PC-9 (cell line): ENCODE measurements at regions not wholly inside any gene's neighbourhood (a gene's known extent, or its start where the extent isn't known, plus 50 kb on each side); places are given as distances from the start of the nearest gene placed in this dataset.

Experiments used
- BruUV-seq: library from RNA; stranded (reverse); fragments of 400-500 nt; replicated peaks from 2 replicates; lab custom pipeline; 2021; lab: Mats Ljungman, UMichigan
- CTCF ChIA-PET: fragments of 300-600 bp; sonication (Branson Sonifier 250); formaldehyde crosslinking; loops from one replicate; lab custom pipeline; 2022; ENCODE audit warnings: antibody characterized with exemption; lab: Charles Lee
- POLR2A ChIA-PET: fragments of 300-600 bp; sonication (Branson Sonifier 250); formaldehyde crosslinking; loops from one replicate; lab custom pipeline; 2022; ENCODE audit warnings: antibody characterized with exemption; ENCODE audit not compliant: unreplicated experiment; lab: Charles Lee
- DNase-seq, 2 experiments: peaks; one replicate each; pipeline versions ENCODE4 v3.0.0 to v3.0.0-alpha.2; 2015 to 2022; ENCODE audit warnings: mixed read lengths in 1 of 2
- H2AFZ ChIP-seq: fragments of 200-600 bp; sonication (generic); 2 replicates; pipeline ENCODE4 v1.8.1; 2017; ENCODE audit warnings: antibody characterized with exemption
- H3F3A ChIP-seq: fragments of 200-600 bp; sonication (generic); 2 replicates; pipeline ENCODE4 v1.8.1; 2017; ENCODE audit warnings: antibody characterized with exemption, mild to moderate bottlenecking, low read depth; ENCODE audit not compliant: insufficient read depth
- H3K27ac ChIP-seq: fragments of 200-600 bp; sonication (generic); 2 replicates; pipeline ENCODE4 v1.6.1; 2016; ENCODE audit warnings: mixed run types
- H3K27me3 ChIP-seq: fragments of 200-600 bp; sonication (generic); 2 replicates; pipeline ENCODE4 v1.6.1; 2016; ENCODE audit warnings: low read depth, mixed run types; ENCODE audit not compliant: insufficient read depth
- H3K36me3 ChIP-seq: fragments of 200-600 bp; sonication (generic); 2 replicates; pipeline ENCODE4 v1.6.1; 2016; ENCODE audit warnings: low read depth, mixed run types
- H3K4me1 ChIP-seq: fragments of 200-600 bp; sonication (generic); replicated peaks from 2 replicates; pipeline ENCODE4 v1.6.1; 2016; ENCODE audit warnings: mixed run types; ENCODE audit not compliant: insufficient read depth
- H3K4me2 ChIP-seq: fragments of 200-600 bp; sonication (generic); 2 replicates; pipeline ENCODE4 v1.6.1; 2017; ENCODE audit warnings: mixed run types
- H3K4me3 ChIP-seq: fragments of 200-600 bp; sonication (generic); 2 replicates; pipeline ENCODE4 v1.6.1; 2016; ENCODE audit warnings: mixed run types
- H3K79me2 ChIP-seq: fragments of 200-600 bp; sonication (generic); 2 replicates; pipeline ENCODE4 v1.6.1; 2017; ENCODE audit warnings: low read depth, mixed run types
- H3K9me2 ChIP-seq: fragments of 200-600 bp; sonication (generic); 2 replicates; pipeline ENCODE4 v1.8.1; 2017; ENCODE audit warnings: mild to moderate bottlenecking; ENCODE audit not compliant: insufficient read depth
- H3K9me3 ChIP-seq: fragments of 200-600 bp; sonication (generic); 2 replicates; pipeline ENCODE4 v1.8.1; 2016; ENCODE audit warnings: low read depth; ENCODE audit not compliant: insufficient read depth
- H4K20me1 ChIP-seq: fragments of 200-600 bp; sonication (generic); 2 replicates; pipeline ENCODE4 v1.8.1; 2017; ENCODE audit not compliant: insufficient read depth
- CTCF ChIP-seq: fragments of 200-600 bp; sonication (generic); conservative IDR thresholded peaks from 2 replicates; pipeline ENCODE4 v1.6.1; 2017; ENCODE audit warnings: mixed run types, antibody characterized with exemption, mild to moderate bottlenecking, moderate library complexity
- EZH2 ChIP-seq: fragments of 200-600 bp; sonication (generic); IDR thresholded peaks from 2 replicates; pipeline ENCODE4 v1.8.0; 2017; ENCODE audit warnings: antibody characterized with exemption, low read depth
- intact Hi-C: fragments of 100-400 bp; cut with micrococcal nuclease; formaldehyde crosslinking; loops from one replicate; pipeline ENCODE4 v1.10.0; 2022; ENCODE audit not compliant: unreplicated experiment

GRCh38 chr3:110774496-110775265, 296.9 kb upstream of the NECTIN3 start:
- no peak overlapping the region for H3K4me2 ChIP-seq
- H3K4me1 ChIP-seq = no peaks in the 10 kb centered on the region
- no TSS peak for BruUV-seq
- no peak overlapping the region for H3K4me3 ChIP-seq
- H3K9me3 ChIP-seq = no peaks in the 10 kb centered on the region
- no peaks in the 10 kb centered on the region for H3K79me2 ChIP-seq
- H3F3A ChIP-seq = no peaks in the 10 kb centered on the region
- no peak for TF ChIP-seq CTCF
- intact Hi-C loops = no loop called here
- no peaks in the 10 kb centered on the region for H3K36me3 ChIP-seq
- ChIA-PET CTCF (no interaction called here), POLR2A (interaction anchor here (0.6 kb wide), 1 partner anchor 21 kb away, joined by 19 read pairs; no protein-coding TSS in a partner anchor)
- H4K20me1 ChIP-seq = no peaks in the 10 kb centered on the region
- 0 out of 2 replicates have a peak overlapping the region, but pooled peaks have one; percentile 25 for H2AFZ ChIP-seq
- H3K9me2 ChIP-seq = no peaks in the 10 kb centered on the region
- no peak overlapping the region for H3K27ac ChIP-seq
- H3K27me3 ChIP-seq = no peaks in the 10 kb centered on the region
- no peak for DNase-seq

- POLR2A ChIA-PET = no interaction called here
- H3K9me3 ChIP-seq = no peaks in the 10 kb centered on the region
- H2AFZ ChIP-seq = no peak overlapping the region
- H3K4me1 ChIP-seq = no peaks in the 10 kb centered on the region
- CTCF ChIA-PET = no interaction called here
- H3K36me3 ChIP-seq = no peaks in the 10 kb centered on the region
- no peak for TF ChIP-seq CTCF
- TF ChIP-seq EZH2 = no peak
- H3K4me2 ChIP-seq = no peak overlapping the region
- H3K27ac ChIP-seq = no peak overlapping the region
- no peaks in the 10 kb centered on the region for H3K9me2 ChIP-seq
- H3F3A ChIP-seq = no peaks in the 10 kb centered on the region
- BruUV-seq = no TSS peak
- no peak overlapping the region for H3K4me3 ChIP-seq
- no peaks in the 10 kb centered on the region for H4K20me1 ChIP-seq
- no peaks in the 10 kb centered on the region for H3K27me3 ChIP-seq
- no peaks in the 10 kb centered on the region for H3K79me2 ChIP-seq
- no peak for DNase-seq
- intact Hi-C loops = no loop called here
Observed at GRCh38 chr3:110779581-110779980, 292.0 kb upstream of the NECTIN3 start.

GRCh38 chr3:110783541-110783940, 288.1 kb upstream of the NECTIN3 start:
- H3K4me3 ChIP-seq = no peak overlapping the region
- no peaks in the 10 kb centered on the region for H3K9me2 ChIP-seq
- BruUV-seq = no TSS peak
- no peaks in the 10 kb centered on the region for H3K4me1 ChIP-seq
- POLR2A ChIA-PET = no interaction called here
- no peak overlapping the region for H2AFZ ChIP-seq
- no peaks in the 10 kb centered on the region for H3K79me2 ChIP-seq
- TF ChIP-seq EZH2 (no peak), CTCF (no peak)
- intact Hi-C loops = no loop called here
- no peaks in the 10 kb centered on the region for H3F3A ChIP-seq
- H3K27me3 ChIP-seq = no peaks in the 10 kb centered on the region
- no peak overlapping the region for H3K4me2 ChIP-seq
- H3K9me3 ChIP-seq = no peaks in the 10 kb centered on the region
- no peak overlapping the region for H3K27ac ChIP-seq
- no peak for DNase-seq
- CTCF ChIA-PET = no interaction called here
- no peaks in the 10 kb centered on the region for H4K20me1 ChIP-seq
- no peaks in the 10 kb centered on the region for H3K36me3 ChIP-seq
